GM19099 (cell line): ENCODE measurements at regions not wholly inside any gene's neighbourhood (a gene's known extent, or its start where the extent isn't known, plus 50 kb on each side); places are given as distances from the start of the nearest gene placed in this dataset.

ENCODE experiments used
- POLR2A ChIP-seq: IDR thresholded peaks from 3 replicates; pipeline ENCODE4 v1.6.1; 2011; ENCODE audit warnings: low read depth; ENCODE audit not compliant: insufficient read length; ENCODE audit errors: extremely low read depth

DNA sequence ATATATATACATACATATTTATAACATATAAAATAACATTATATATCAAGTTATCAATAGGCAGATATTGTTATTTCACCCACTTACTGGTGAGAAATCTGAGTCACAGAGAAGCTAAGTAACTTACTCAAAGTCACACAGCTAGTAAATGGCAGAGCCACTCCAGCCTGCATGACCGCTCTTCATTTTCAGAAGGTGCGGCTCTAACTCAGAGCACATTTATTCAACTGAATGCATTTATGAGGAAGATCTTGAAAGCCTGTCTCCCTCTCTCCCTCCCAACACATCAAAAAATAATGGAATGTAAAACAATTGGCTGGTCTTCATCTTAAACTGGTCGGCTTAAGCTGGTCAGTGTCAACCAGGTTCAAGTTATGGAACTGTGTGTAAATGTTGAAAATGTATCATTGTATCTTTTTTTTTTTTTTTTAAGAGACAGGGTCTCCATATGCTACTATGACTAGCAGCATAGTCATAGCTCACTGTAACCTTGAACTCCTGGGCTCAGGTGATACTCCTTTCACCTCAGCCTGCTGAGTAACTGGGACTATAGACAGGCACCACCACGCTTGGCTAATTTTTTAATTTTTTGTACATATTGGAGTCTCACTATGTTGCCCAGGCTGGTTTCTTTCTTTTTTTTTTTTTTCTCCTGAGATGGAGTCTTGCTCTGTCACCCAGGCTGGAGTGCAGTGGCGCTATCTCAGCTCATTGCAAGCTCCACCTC lies 70.7 kb upstream of the NCOA3 start:
- no peak for TF ChIP-seq POLR2A

DNA sequence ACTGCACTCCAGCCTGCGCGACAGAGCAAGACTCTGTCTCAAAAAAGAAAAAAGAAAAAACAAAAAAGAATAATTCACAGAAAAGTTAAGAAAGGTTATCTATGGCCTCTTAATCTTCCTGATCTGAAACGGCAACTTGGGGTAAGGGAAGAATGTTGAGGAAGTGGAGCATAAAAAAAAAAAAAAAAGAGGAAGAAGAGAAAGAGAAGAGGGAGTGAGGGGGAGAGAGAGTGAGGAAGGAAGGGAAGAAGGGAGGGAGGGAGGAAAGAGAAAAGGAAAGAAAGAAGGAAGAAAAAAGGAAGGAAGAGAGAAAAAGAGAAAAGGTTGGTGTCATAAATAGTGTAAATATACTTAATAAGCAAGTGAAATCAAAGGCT lies 68.9 kb upstream of the NCOA3 start:
- no peak for TF ChIP-seq POLR2A

DNA sequence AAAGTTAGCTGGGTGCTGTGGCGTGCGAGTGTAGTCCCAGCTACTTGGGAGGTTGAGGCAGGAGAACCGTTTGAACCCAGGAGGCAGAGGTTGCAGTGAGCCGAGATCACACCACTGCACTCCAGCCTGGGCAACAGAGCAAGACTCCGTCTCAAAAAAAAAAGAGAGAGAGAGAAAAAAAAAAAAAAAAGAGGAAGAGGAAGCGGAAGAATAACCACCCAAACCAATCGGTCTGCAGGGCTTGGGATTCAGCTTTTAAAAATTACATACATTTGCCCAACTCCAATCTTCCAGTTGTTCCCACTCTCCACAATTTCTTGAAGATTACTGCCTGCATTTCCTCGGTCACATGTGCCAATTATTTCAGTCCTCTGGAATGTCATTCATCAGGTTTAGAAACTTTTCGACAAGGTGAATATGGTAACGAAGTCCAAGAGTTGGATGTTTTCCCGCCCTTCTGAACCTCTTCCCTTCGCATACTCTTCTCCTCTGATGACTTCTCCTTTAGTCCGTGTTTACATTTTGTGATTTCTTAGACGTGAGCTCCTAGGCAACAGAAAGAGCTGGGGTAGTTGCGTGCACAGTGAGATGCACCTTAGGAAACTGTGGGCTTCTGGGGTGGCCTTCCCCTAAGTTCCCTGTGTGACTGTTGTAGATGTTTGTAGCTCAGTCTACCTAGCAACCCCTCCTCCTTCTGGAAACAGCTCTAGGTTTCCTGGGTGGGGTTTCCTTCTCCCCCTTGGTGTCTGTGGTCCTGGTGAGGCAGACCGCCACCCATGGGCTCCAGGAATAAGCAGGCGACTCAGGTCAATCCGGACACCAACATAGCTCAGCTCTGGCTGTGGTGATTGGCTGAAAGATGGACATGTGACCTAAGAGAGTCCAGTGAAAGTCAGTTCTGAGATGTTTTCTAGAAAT lies 63.0 kb upstream of the NCOA3 start:
- peak; percentile 49 for TF ChIP-seq POLR2A

DNA sequence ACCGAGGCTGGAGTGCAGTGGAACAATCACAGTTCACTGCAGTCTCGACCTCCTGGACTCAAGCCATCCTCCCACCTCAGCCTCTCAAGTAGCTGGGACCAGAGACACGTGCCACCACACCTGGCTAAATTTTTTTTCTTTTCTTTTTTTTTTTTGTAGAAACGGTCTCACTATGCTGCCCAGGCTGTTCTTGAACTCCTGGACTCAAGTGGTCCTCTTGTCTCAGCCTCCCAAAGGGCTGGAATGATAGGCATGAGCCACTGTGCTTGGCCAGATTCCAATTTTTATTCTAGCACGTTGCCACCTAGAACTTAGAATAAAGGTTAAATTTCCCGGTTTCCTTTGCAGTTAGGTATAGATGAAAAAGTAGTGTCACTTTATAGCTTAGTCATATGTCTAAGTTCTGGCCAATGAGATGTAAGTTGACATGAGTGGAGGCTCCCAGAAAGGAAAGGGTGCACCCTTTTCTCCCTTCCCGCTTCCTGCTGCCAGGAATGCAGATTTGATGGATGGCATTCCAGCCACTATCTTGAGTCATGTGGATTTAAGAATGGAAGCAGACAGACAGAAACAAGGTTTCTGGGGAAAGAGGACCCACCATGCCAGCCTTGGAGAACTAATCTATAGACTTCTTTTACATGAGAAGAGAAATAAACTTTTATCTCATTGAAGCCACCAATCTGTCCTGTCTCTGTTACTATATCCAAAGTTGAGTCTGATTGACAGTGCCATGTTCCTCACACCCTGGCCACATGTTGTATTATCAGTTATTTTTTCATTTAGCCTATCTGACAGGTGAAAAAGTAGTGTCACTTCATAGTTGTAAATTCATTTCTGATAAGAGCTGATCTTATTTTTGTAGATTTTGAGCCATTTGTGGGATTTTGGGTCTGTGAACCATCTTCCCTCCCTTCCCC lies 60.6 kb upstream of the NCOA3 start:
- TF ChIP-seq POLR2A: no peak

DNA sequence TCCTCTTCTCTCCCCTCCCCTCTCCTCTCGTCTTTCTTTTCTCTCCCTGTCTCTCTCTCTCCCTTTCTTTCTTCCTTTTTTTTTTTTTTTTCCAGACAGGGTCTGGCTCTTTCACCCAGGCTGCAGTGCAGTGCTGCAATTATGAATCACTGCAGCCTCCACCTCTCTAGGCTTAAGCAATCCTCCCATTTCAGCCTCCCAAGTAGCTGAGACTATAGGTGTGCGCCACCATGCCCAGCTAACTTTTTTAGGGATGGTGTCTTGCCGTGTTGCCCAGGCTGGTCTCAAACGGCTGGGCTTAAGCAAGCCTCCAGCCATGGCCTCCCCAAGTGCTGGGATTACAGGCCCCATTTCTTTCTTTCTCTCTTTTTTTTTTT lies 59.9 kb upstream of the NCOA3 start:
- TF ChIP-seq POLR2A: no peak

DNA sequence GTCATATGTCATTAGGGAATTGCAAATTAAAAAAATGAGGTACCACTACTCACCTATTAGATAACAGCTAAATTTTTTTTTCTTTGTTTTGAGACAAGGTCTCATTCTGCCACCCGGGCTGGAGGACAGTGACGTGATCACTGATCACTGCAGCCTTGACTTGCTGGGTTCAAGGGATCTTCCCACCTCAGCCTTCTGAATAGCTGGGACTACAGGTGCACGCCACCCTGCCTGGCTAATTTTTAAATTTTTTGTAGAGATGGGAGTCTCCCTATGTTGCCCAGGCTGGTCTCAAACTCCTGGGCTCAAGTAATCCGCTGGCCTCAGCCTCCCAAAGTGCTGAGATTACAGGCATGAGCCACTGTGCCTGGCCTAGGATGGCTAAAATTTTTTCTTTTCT lies 57.1 kb upstream of the NCOA3 start:
- no peak for TF ChIP-seq POLR2A

DNA sequence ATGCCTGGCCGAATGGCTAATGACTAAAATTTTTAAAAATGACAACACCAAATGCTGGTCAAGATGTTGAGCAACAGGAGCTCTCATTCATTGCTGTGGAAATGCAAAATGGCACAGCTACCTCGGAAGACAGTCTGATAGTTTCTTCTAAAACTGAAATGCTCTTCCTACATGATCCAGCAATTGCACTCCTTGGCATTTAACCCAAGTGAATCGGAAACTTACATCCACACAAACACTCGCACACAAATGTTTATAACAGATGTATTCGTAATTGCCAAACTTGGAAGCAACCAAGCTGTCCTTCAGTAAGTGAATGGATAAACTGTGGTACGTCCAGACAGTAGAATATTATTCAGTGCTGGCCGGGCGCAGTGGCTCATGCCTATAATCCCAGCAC lies 56.4 kb upstream of the NCOA3 start:
- no peak for TF ChIP-seq POLR2A

DNA sequence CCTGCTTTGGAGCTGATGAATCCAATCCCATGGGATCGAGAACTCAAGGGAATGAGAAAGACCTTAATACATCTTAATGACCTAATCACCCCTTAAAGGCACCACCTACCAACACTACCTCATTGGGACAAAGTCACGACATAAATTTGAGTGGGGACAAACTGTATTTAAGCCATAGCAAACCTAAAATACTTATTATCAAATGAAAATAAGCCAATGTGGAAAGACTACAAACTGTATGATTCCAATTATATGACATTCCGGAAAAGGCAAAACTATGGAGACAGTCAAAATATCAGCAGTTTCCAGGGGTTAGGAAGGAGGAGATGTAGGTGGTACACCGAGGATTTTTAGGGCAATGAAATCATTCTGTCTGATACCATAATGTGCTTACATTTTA lies 53.3 kb upstream of the NCOA3 start:
- TF ChIP-seq POLR2A: no peak

DNA sequence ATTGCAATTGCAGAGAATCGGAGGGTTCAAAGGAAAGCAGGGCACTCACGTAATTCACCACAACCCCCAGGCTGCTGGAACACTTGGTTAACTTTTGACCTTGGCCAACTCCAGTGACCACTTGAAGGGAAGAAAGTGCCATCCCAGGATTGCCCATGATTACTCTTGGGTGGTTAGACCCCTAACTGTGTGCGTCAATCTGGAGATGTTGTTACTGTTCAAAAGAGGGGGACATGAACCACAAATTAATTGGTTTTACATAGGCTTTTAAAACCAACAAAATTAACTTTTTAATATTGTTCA lies 50.1 kb upstream of the NCOA3 start:
- TF ChIP-seq POLR2A: no peak
